ENCODE measurements at regions not wholly inside any gene's neighbourhood (a gene's known extent, or its start where the extent isn't known, plus 50 kb on each side); places are given as distances from the start of the nearest gene placed in this dataset.

GRCh38 chr10:28410420-28411135 lies 107.7 kb upstream of the MPP7 start:
- TF ChIP-seq ATF3 (IDR thresholded peaks at IDR 0.05; ENCODE audit: insufficient read depth, low read depth, low read length) (no peak), EP300 (IDR thresholded peaks at IDR 0.05; ENCODE audit: borderline replicate concordance in 1 of 2, low read depth in 2 of 2, low read length in 2 of 2) (no peak), JUND (IDR thresholded peaks at IDR 0.05; ENCODE audit: low read length) (no peak), CTCF (IDR thresholded peaks at IDR 0.05; ENCODE audit: control extremely low read depth in 1 of 3, insufficient read depth in 1 of 3, low read depth in 1 of 3, low read length in 3 of 3) (peak in 2 of 3 experiments; percentile 34 to 43; a peak in 3 of 4 replicates), TAF1 (IDR thresholded peaks at IDR 0.05; ENCODE audit: low read depth, low read length) (no peak)

Measured in H1 (cell line).